22Rv1 (cell line): ENCODE measurements at regions not wholly inside any gene's neighbourhood (a gene's known extent, or its start where the extent isn't known, plus 50 kb on each side); places are given as distances from the start of the nearest gene placed in this dataset.

Experiments used
- H3K27ac ChIP-seq: fragments of 450-650 bp; 2 replicates; pipeline ENCODE4 v1.5.1; 2017
- CTCF ChIP-seq: fragments of 450-650 bp; IDR thresholded peaks from 2 replicates; pipeline ENCODE4 v1.5.1; 2017; ENCODE audit warnings: mild to moderate bottlenecking
- ZFX ChIP-seq: fragments of 450-650 bp; IDR thresholded peaks from 2 replicates; pipeline ENCODE4 v1.6.1; 2017; ENCODE audit warnings: antibody characterized with exemption, borderline replicate concordance

GRCh38 chr12:115598871-115599811 is 678.4 kb downstream of the MED13L start:
- no peak for TF ChIP-seq ZFX
- no peak for TF ChIP-seq CTCF
- no peak overlapping the region for H3K27ac ChIP-seq

GRCh38 chr12:115597157-115597712 is 680.3 kb downstream of the MED13L start:
- TF ChIP-seq ZFX (no peak), CTCF (no peak)

GRCh38 chr12:115588131-115588530 is 689.4 kb downstream of the MED13L start:
- no peak for TF ChIP-seq CTCF
- TF ChIP-seq ZFX: no peak
- no peak overlapping the region for H3K27ac ChIP-seq

More at GRCh38 chr12:115597157-115597712, 680.3 kb downstream of the MED13L start:
- no peak overlapping the region for H3K27ac ChIP-seq

GRCh38 chr12:115584156-115584555 is 693.3 kb downstream of the MED13L start:
- TF ChIP-seq ZFX (no peak), CTCF (no peak)

GRCh38 chr12:115583591-115583990 is 693.9 kb downstream of the MED13L start:
- TF ChIP-seq CTCF (no peak), ZFX (no peak)
- H3K27ac ChIP-seq: no peak overlapping the region

More at GRCh38 chr12:115584156-115584555, 693.3 kb downstream of the MED13L start:
- H3K27ac ChIP-seq: no peak overlapping the region

- no peak overlapping the region for H3K27ac ChIP-seq
- no peak for TF ChIP-seq ZFX
- no peak for TF ChIP-seq CTCF
Observed at GRCh38 chr12:115577401-115577800, 700.1 kb downstream of the MED13L start.

GRCh38 chr12:115574826-115575225 is 702.7 kb downstream of the MED13L start:
- no peak overlapping the region for H3K27ac ChIP-seq
- TF ChIP-seq CTCF (no peak), ZFX (no peak)
